HFFc6 (cell line): ENCODE measurements at regions not wholly inside any gene's neighbourhood (a gene's known extent, or its start where the extent isn't known, plus 50 kb on each side); places are given as distances from the start of the nearest gene placed in this dataset.

Experiments
- DNase-seq: peaks from one replicate; pipeline ENCODE4 v3.0.0-alpha.2; 2018
- H3K27ac Mint-ChIP-seq: 2 replicates; pipeline ENCODE4 v1.8.0; 2020; ENCODE audit warnings: mild to moderate bottlenecking, mixed read lengths
- H3K27me3 Mint-ChIP-seq: 2 replicates; pipeline ENCODE4 v1.8.0; 2021; ENCODE audit warnings: mild to moderate bottlenecking, moderate library complexity, mixed read lengths; ENCODE audit not compliant: insufficient read depth
- H3K36me3 Mint-ChIP-seq: 2 replicates; pipeline ENCODE4 v1.8.0; 2021; ENCODE audit warnings: low read depth, mixed read lengths
- H3K4me1 Mint-ChIP-seq: 2 replicates; pipeline ENCODE4 v1.8.0; 2020; ENCODE audit warnings: low read depth, mixed read lengths
- H3K4me3 Mint-ChIP-seq: 2 replicates; pipeline ENCODE4 v1.8.0; 2020; ENCODE audit warnings: mild to moderate bottlenecking, moderate library complexity, mixed read lengths
- H3K9me3 Mint-ChIP-seq: 2 replicates; pipeline ENCODE4 v1.8.0; 2020; ENCODE audit warnings: mild to moderate bottlenecking, mixed read lengths
- CTCF ChIP-seq: fragments of 200-600 bp; sonication (generic); IDR thresholded peaks from 2 replicates; pipeline ENCODE4 v1.5.0; 2021; ENCODE audit warnings: antibody characterized with exemption, mild to moderate bottlenecking

- no peak overlapping the region for H3K4me3 Mint-ChIP-seq
- no peaks in the 10 kb centered on the region; the same call in 1 of the 2 replicates for H3K27me3 Mint-ChIP-seq
- no peaks in the 10 kb centered on the region for H3K4me1 Mint-ChIP-seq
- no peaks in the 10 kb centered on the region for H3K36me3 Mint-ChIP-seq
- no peak overlapping the region for H3K27ac Mint-ChIP-seq
- peaks cover 9% of the 10 kb centered on the region for H3K9me3 Mint-ChIP-seq
- TF ChIP-seq CTCF: no peak
- no peak for DNase-seq
Observed at GRCh38 chr4:117376692-117377091, 291.3 kb upstream of the TRAM1L1 start.

GRCh38 chr4:117378942-117379341 is 293.6 kb upstream of the TRAM1L1 start:
- Mint-ChIP-seq H3K27me3 (no peaks in the 10 kb centered on the region; the same call in 1 of the 2 replicates), H3K36me3 (no peaks in the 10 kb centered on the region), H3K9me3 (peaks cover 14% of the 10 kb centered on the region), H3K4me1 (no peaks in the 10 kb centered on the region), H3K27ac (no peak overlapping the region), H3K4me3 (no peak overlapping the region)
- DNase-seq: no peak
- no peak for TF ChIP-seq CTCF

- Mint-ChIP-seq H3K27me3 (no peaks in the 10 kb centered on the region), H3K9me3 (peaks cover 11% of the 10 kb centered on the region; the same call in 1 of the 2 replicates), H3K36me3 (no peaks in the 10 kb centered on the region), H3K4me1 (no peaks in the 10 kb centered on the region), H3K27ac (no peak overlapping the region), H3K4me3 (no peak overlapping the region)
- TF ChIP-seq CTCF: no peak
- no peak for DNase-seq
Observed at GRCh38 chr4:117383468-117383867, 298.1 kb upstream of the TRAM1L1 start.

GRCh38 chr4:117385526-117385925 is 300.1 kb upstream of the TRAM1L1 start:
- DNase-seq: no peak
- TF ChIP-seq CTCF: no peak
- H3K4me3 Mint-ChIP-seq: no peak overlapping the region
- no peak overlapping the region for H3K27ac Mint-ChIP-seq
- no peaks in the 10 kb centered on the region for H3K27me3 Mint-ChIP-seq
- peaks cover 15% of the 10 kb centered on the region; the same call in 1 of the 2 replicates for H3K9me3 Mint-ChIP-seq
- H3K4me1 Mint-ChIP-seq: no peaks in the 10 kb centered on the region
- H3K36me3 Mint-ChIP-seq: no peaks in the 10 kb centered on the region

GRCh38 chr4:117387072-117387471 is 301.7 kb upstream of the TRAM1L1 start:
- Mint-ChIP-seq H3K9me3 (peaks cover 21% of the 10 kb centered on the region), H3K4me1 (no peaks in the 10 kb centered on the region), H3K4me3 (no peak overlapping the region), H3K36me3 (no peaks in the 10 kb centered on the region), H3K27ac (no peak overlapping the region), H3K27me3 (no peaks in the 10 kb centered on the region)
- TF ChIP-seq CTCF: no peak
- no peak for DNase-seq
